GF-D8 (cell line): ENCODE measurements at regions not wholly inside any gene's neighbourhood (a gene's known extent, or its start where the extent isn't known, plus 50 kb on each side); places are given as distances from the start of the nearest gene placed in this dataset.
A peak's percentile ranks its signal among the peaks of the same experiment; 100 is the strongest.
"Not testable (repeated sequence)": the region's sequence is repeated elsewhere in the genome, so short reads cannot be mapped to it uniquely, and the experiment has no call there.

ENCODE experiments used
- DNase-seq: peaks from one replicate; lab custom pipeline; 2025; lab: John Stamatoyannopoulos, UW

DNA sequence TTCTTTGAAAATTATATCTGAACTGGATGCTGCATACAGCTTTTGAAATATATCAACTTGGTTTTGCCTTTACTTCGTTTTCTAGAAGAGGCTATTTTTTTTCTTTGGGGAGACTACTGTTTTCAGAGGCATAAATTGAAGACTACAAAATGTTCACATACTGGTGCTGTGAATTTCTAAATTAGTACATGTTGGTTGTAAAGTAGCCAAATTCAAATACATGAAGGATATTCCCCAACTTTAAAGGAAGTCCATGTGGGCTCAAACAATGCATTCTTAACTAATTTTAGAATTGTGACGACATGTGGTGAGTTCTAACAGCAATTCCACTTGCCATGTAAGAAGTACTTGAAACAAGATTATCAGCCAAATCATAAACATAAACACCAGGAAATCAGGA is 295.7 kb downstream of the TUSC7 start:
- no peak for DNase-seq

DNA sequence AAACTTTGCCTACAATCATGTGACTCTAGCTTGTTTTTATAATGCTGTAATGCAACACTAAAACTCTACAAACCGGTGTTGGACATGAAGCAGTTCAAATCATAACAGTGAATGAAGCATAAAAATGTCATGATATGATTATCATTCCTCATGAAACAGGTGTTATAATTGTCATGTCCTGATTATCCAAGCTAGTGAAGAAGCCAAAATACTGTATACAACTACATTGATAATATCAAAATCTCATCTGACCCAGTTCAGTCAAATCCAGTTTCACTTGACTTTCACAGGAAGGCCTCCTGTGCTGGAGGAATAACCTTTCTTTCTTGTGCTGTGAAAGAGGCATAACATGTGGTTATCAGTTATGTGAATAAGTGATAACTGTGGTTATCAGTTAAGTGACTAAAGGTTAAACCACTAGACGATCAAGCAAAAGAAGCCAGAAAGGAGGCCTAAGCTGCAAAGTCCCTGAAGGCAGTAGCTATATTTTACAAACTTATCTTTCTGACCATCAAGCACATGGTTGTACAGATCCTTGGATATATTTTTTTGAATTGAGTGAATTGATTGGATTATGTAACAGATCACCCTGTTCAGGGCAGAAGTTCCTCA is 296.4 kb downstream of the TUSC7 start:
- no peak for DNase-seq

GRCh38 chr3:117010318-117010717 is 300.7 kb downstream of the TUSC7 start:
- DNase-seq: no peak

DNA sequence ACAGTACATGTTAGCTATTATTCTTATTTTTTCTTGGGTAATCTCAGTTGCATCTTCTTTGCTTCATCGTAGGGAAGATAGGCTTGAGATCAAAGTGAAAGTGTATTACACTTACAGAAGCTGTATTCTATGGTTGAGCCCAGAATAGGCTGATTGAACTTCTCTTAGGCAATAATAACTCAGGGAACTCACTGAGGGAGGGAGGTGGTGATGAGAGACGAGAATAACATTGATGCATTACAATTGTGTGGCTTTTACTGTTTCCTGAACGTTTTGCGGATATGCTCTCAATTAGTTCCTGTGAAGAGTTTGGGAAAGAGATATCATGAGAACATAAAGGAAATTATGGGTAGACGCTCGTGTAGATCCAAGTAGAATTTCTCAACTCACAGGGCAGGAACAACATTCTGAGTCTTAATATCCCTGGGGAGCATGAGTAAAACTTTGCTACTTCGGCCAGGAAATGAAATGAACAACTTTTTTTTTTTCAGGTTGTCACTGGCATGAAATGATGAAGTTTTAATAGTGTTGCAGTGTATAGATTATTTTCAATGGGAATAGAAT is 302.2 kb downstream of the TUSC7 start:
- no peak for DNase-seq

GRCh38 chr3:117016378-117016777 is 306.8 kb downstream of the TUSC7 start:
- no peak for DNase-seq

DNA sequence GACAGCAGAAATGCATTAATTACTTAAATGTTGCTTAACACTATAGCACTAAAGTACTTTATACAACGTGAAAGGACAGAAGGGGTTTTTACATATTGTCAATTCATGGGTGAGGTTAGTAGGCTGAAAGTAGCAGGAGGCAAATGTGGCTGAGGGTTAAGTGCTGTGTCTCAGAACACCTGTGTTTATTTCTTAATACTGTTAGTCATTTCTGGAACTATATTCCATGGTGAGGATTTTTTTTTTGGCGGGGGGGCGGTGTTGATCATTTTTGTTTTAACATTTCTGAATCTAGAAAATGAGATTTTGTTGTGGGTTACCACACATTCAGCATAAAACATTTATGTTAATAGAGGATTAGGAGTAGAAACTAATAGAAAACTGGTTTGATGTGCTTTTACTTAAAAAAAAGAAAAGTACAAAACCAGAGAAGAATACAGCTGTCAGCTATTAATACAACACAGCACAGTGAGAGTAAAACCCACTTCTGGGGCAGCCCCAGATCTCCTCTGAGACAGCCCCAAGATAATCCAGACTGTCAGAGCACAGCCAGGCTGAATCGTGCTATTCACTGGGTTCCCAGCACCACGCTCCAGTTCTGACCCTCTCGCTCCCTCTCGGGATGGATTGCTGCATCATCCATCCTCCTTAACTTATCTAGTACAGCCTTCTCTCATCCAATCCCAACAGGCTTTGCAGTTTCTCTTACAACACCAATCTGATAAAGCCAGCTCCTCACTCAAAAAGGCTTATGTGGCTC is 307.7 kb downstream of the TUSC7 start:
- no peak for DNase-seq

- DNase-seq: no peak
These were observed 309.1 kb downstream of the TUSC7 start for GRCh38 chr3:117018655-117019054.

- peak; percentile 21 for DNase-seq
These were observed 309.6 kb downstream of the TUSC7 start for GRCh38 chr3:117019082-117019713.

GRCh38 chr3:117026401-117026800 is 316.8 kb downstream of the TUSC7 start:
- no peak for DNase-seq

DNA sequence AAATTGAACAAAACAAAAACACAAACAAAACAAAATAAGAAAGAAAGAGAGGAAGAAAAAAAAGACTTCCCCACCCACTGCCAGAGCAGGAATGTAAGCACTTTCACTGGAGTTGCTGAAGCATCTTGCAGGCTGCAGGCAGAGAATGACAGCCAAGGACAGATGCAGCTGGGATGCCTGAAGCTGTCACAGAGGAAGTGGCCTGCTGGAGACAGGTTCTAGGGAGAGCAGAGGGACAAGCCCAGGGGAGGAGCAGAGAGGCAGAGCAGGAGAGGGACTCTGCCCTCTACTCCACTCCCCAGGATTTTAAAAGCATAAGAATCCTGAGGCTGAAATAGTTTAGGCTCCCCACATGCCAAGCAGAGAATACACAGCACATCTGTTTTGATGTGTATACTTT is 326.2 kb downstream of the TUSC7 start:
- DNase-seq: no peak

DNA sequence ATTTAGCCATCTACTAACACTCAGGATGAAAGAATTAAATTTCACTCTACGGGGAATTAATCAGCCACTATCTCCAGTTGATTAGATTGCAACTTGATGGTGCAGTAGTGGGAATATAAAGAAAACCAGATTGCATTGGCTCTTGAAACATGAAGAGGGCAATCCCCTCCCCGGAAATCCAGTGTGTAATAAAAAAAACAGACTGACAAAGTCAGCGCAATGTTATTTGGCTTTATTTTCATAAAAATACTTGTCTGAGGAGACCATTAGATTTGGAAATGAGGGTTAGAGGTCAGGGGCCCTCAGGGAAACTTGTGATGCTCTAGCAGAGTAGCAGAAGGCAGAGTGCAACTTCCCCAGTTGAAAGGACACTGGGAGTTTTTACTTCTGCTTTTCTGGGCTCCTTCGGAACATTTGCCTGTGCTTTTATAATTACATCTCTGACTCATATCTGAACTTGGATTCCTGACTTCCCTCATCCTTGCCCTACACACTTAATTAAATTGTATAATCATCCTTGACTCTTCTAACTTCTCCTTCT is 326.8 kb downstream of the TUSC7 start:
- no peak for DNase-seq

DNA sequence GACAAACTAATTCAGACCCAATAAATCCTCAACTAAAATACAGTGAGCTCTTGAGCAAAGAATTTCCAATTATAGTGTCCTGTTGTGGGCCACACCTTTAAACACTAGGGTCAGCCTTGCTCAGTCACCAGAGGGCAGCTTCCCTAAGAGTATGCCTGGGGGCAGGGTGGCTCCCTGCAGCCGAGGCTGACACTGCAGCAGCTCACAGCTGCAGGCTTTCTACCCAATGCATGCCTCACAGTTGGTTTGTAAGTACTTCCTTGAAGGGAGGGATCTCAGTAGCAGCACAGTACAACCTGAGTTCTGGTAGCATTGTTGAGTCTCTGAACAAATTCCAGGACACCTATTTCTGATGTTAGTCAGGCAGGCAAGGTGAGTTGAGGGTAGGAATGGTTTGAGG is 335.6 kb downstream of the TUSC7 start:
- DNase-seq: no peak

- no peak for DNase-seq
These were observed 338.5 kb downstream of the TUSC7 start for GRCh38 chr3:117047951-117048705.

GRCh38 chr3:117052395-117052794 is 342.8 kb downstream of the TUSC7 start:
- no peak for DNase-seq

DNA sequence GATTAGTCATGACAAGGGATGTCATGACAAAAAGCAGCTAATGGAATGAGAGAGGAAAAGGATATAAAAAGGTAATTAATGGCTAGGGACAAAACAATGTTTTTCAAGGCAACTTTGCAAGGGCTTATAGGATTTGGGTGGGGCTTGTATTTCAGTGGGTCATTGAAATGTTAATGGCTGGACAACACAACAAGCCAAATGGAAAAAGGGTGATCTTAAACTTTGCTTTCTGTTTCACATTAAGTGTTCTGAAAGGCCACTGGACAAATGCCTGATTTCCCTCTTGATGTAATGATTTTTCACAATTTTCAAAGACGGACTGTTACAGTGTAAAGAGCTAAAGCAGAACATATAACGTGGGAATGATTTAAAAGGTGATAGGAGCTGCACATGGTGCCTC is 345.0 kb downstream of the TUSC7 start:
- no peak for DNase-seq

DNA sequence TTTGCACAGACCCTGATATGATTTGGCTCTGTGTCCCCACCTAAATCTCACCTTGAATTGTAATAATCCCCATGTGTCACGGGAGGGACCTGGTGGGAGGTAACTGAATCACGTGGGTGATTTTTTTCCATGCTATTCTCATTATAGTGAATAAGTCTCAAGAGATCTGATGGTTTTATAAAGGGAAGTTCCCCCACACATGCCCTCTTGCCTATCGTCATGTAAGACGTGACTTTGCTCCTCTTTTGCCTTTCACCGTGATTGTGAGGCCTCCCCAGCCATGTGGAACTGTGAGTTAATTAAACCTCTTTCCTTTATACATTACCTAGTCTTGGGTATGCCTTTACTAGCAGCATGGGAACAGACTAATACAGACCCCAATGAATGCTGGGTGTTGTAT is 347.4 kb downstream of the TUSC7 start:
- DNase-seq: not testable (repeated sequence)

GRCh38 chr3:117059067-117059955 is 349.7 kb downstream of the TUSC7 start:
- DNase-seq: no peak

- DNase-seq: no peak
These were observed 350.3 kb downstream of the TUSC7 start for GRCh38 chr3:117059956-117060270.

- no peak for DNase-seq
These were observed 354.4 kb downstream of the TUSC7 start for GRCh38 chr3:117063930-117064329.

- DNase-seq: no peak
These were observed 358.7 kb downstream of the TUSC7 start for GRCh38 chr3:117068301-117068700.

GRCh38 chr3:117074826-117075225 is 365.2 kb downstream of the TUSC7 start:
- no peak for DNase-seq
